ENCODE measurements at regions not wholly inside any gene's neighbourhood (a gene's known extent, or its start where the extent isn't known, plus 50 kb on each side); places are given as distances from the start of the nearest gene placed in this dataset.

- CTCF ChIA-PET, result no interaction called here
- Histone ChIP-seq H4K20me1 (ENCODE audit: low read length) (no peaks in the 10 kb centered on the region), H2AFZ (ENCODE audit: low read length) (no peak overlapping the region), H3K36me3 (ENCODE audit: low read depth, low read length) (no peaks in the 10 kb centered on the region), H3K9ac (ENCODE audit: low read length) (no peak overlapping the region), H3K9me2 (replicated peaks; ENCODE audit: low read length) (no peaks in the 10 kb centered on the region), H3K4me3 (ENCODE audit: low read length) (no peak overlapping the region), H3K79me2 (ENCODE audit: low read length) (no peaks in the 10 kb centered on the region), H3K4me1 (ENCODE audit: insufficient read depth, low read length) (no peaks in the 10 kb centered on the region), H3K4me2 (ENCODE audit: low read length) (no peak overlapping the region), H3K9me3 (ENCODE audit: low read length) (no peaks in the 10 kb centered on the region), H3F3A (ENCODE audit: low read length, unreplicated experiment) (no peaks in the 10 kb centered on the region), H3K27me3 (ENCODE audit: low read length) (peaks cover 19% of the 10 kb centered on the region), H3K27ac (ENCODE audit: low read length) (no peak overlapping the region)
- no peak for DNase-seq
- BruUV-seq (replicated peaks), result no TSS peak
- no peak for ATAC-seq
- intact Hi-C loops (cut with micrococcal nuclease), result no loop called here
- POLR2A ChIA-PET (ENCODE audit: unreplicated experiment), result no interaction called here
- TF ChIP-seq EZH2 (IDR thresholded peaks at IDR 0.05; ENCODE audit: low read length, unreplicated experiment) (no peak), CTCF (conservative IDR thresholded peaks at IDR 0.05; ENCODE audit: low read depth, low read length) (no peak), EZH2phosphoT487 (IDR thresholded peaks at IDR 0.05; ENCODE audit: borderline replicate concordance, low read length) (no peak)
These were observed 422.1 kb downstream of the RPS29 start for GRCh38 chr14:49164074-49164473.

GRCh38 chr14:49160983-49161382, 425.2 kb downstream of the RPS29 start:
- no peak overlapping the region for H2AFZ ChIP-seq (ENCODE audit: low read length)
- no peak overlapping the region for H3K4me3 ChIP-seq (ENCODE audit: low read length)
- H4K20me1 ChIP-seq (ENCODE audit: low read length), result no peaks in the 10 kb centered on the region
- H3K9me3 ChIP-seq (ENCODE audit: low read length), result no peaks in the 10 kb centered on the region
- no peak overlapping the region for H3K9ac ChIP-seq (ENCODE audit: low read length)
- ChIA-PET POLR2A (ENCODE audit: unreplicated experiment) (no interaction called here), CTCF (no interaction called here)
- H3K27me3 ChIP-seq (ENCODE audit: low read length), result peaks cover 5% of the 10 kb centered on the region
- H3K36me3 ChIP-seq (ENCODE audit: low read depth, low read length), result no peaks in the 10 kb centered on the region
- intact Hi-C loops (cut with micrococcal nuclease), result no loop called here
- H3K9me2 ChIP-seq (replicated peaks; ENCODE audit: low read length), result no peaks in the 10 kb centered on the region
- H3K79me2 ChIP-seq (ENCODE audit: low read length), result no peaks in the 10 kb centered on the region
- no peak overlapping the region for H3K27ac ChIP-seq (ENCODE audit: low read length)
- no TSS peak for BruUV-seq (replicated peaks)
- DNase-seq, result no peak
- no peaks in the 10 kb centered on the region for H3F3A ChIP-seq (ENCODE audit: low read length, unreplicated experiment)
- H3K4me2 ChIP-seq (ENCODE audit: low read length), result no peak overlapping the region
- H3K4me1 ChIP-seq (ENCODE audit: insufficient read depth, low read length), result no peaks in the 10 kb centered on the region
- ATAC-seq, result no peak
- TF ChIP-seq EZH2 (IDR thresholded peaks at IDR 0.05; ENCODE audit: low read length, unreplicated experiment) (no peak), CTCF (conservative IDR thresholded peaks at IDR 0.05; ENCODE audit: low read depth, low read length) (no peak), EZH2phosphoT487 (IDR thresholded peaks at IDR 0.05; ENCODE audit: borderline replicate concordance, low read length) (no peak)

GRCh38 chr14:49159081-49159480, 427.1 kb downstream of the RPS29 start:
- POLR2A ChIA-PET (ENCODE audit: unreplicated experiment), result no interaction called here
- BruUV-seq (replicated peaks), result no TSS peak
- no peaks in the 10 kb centered on the region for H4K20me1 ChIP-seq (ENCODE audit: low read length)

More at GRCh38 chr14:49159081-49159480, 427.1 kb downstream of the RPS29 start:
- CTCF ChIA-PET, result no interaction called here
- no peak overlapping the region for H3K4me3 ChIP-seq (ENCODE audit: low read length)
- H3K27me3 ChIP-seq (ENCODE audit: low read length), result peaks cover 20% of the 10 kb centered on the region
- TF ChIP-seq EZH2phosphoT487 (IDR thresholded peaks at IDR 0.05; ENCODE audit: borderline replicate concordance, low read length), result no peak
- no peak for TF ChIP-seq CTCF (conservative IDR thresholded peaks at IDR 0.05; ENCODE audit: low read depth, low read length)
- no peak for TF ChIP-seq EZH2 (IDR thresholded peaks at IDR 0.05; ENCODE audit: low read length, unreplicated experiment)
- intact Hi-C loops (cut with micrococcal nuclease), result no loop called here
- ATAC-seq (no peak), DNase-seq (no peak)
- no peaks in the 10 kb centered on the region for H3K36me3 ChIP-seq (ENCODE audit: low read depth, low read length)
- no peak overlapping the region for H3K9ac ChIP-seq (ENCODE audit: low read length)
- no peaks in the 10 kb centered on the region for H3K9me2 ChIP-seq (replicated peaks; ENCODE audit: low read length)
- H3K9me3 ChIP-seq (ENCODE audit: low read length), result no peaks in the 10 kb centered on the region
- no peak overlapping the region for H2AFZ ChIP-seq (ENCODE audit: low read length)
- no peaks in the 10 kb centered on the region for H3K79me2 ChIP-seq (ENCODE audit: low read length)
- H3K27ac ChIP-seq (ENCODE audit: low read length), result no peak overlapping the region
- H3F3A ChIP-seq (ENCODE audit: low read length, unreplicated experiment), result no peaks in the 10 kb centered on the region
- H3K4me2 ChIP-seq (ENCODE audit: low read length), result no peak overlapping the region
- H3K4me1 ChIP-seq (ENCODE audit: insufficient read depth, low read length), result no peaks in the 10 kb centered on the region
